K562 (cell line): ENCODE measurements at regions not wholly inside any gene's neighbourhood (a gene's known extent, or its start where the extent isn't known, plus 50 kb on each side); places are given as distances from the start of the nearest gene placed in this dataset.

ENCODE experiments used
- ATAC-seq: fragments of 200-7000 bp; cut with Tn5 transposase; 3 replicates; pipeline ENCODE4 v1.9.1; 2020; ENCODE audit warnings: moderate library complexity
- BruUV-seq: library from RNA; stranded (reverse); fragments of 400-500 nt; replicated peaks from 2 replicates; lab custom pipeline; 2021; lab: Mats Ljungman, UMichigan
- CTCF ChIA-PET: fragments of 300-600 bp; formaldehyde crosslinking; extraction: SDS; loops from one replicate; lab custom pipeline; 2021; ENCODE audit warnings: low intra/inter-chr PET ratio; lab: Yijun Ruan, JAX
- POLR2A ChIA-PET: fragments of 300-600, 350-650 bp; sonication (Branson Sonifier 250); formaldehyde crosslinking; extraction: SDS; loops from one replicate; lab custom pipeline; 2021; ENCODE audit warnings: antibody characterized with exemption, inconsistent platforms; lab: Yijun Ruan, JAX
- DNase-seq, 4 experiments: peaks; one replicate each; pipeline versions ENCODE4 v3.0.0 to v3.0.0-alpha.2; 2011 to 2018; ENCODE audit warnings: low spot score in 3 of 4, mixed read lengths in 3 of 4; ENCODE audit errors: extremely low read depth in 1 of 4
- FAIRE-seq: peaks from 2 replicates; lab custom pipeline; 2011; peaks lifted over from hg19 to GRCh38; lab: Jason Lieb, UNC
- H2AFZ ChIP-seq: 2 replicates; pipeline ENCODE4 v1.6.0; 2011; ENCODE audit warnings: low read depth, low read length, control low read depth, inconsistent platforms
- H3K27ac ChIP-seq: fragments of 200-600 bp; 3 replicates; pipeline ENCODE4 v1.8.0; 2011; ENCODE audit warnings: low read depth, mild to moderate bottlenecking, control low read depth, inconsistent platforms, low read length, moderate library complexity, mixed read lengths; ENCODE audit errors: extremely low read depth
- H3K27me3 ChIP-seq, 2 experiments: fragments of 300-600 bp in 1 of 2; 2 replicates in 1 of 2; 3 replicates in 1 of 2; pipeline versions ENCODE4 v1.6.0 to v1.8.0; 2011; ENCODE audit warnings: inconsistent platforms in 2 of 2, low read length in 2 of 2, mild to moderate bottlenecking in 1 of 2, mixed read lengths in 1 of 2, moderate library complexity in 1 of 2; ENCODE audit not compliant: control insufficient read depth in 2 of 2, insufficient read depth in 2 of 2
- H3K36me3 ChIP-seq: fragments of 300-600 bp; 3 replicates; pipeline ENCODE4 v1.8.0; 2011; ENCODE audit warnings: mild to moderate bottlenecking, low read length, inconsistent platforms; ENCODE audit not compliant: control insufficient read depth, insufficient read depth
- H3K4me1 ChIP-seq, 2 experiments: fragments of 200-600 bp in 1 of 2; replicated peaks in 1 of 2; 2 replicates in 1 of 2; 3 replicates in 1 of 2; pipeline versions ENCODE4 v1.5.1 to v1.8.0; 2011; ENCODE audit warnings: inconsistent platforms in 2 of 2, low read length in 2 of 2, mild to moderate bottlenecking in 1 of 2, mixed read lengths in 1 of 2, moderate library complexity in 1 of 2; ENCODE audit not compliant: control insufficient read depth in 2 of 2, insufficient read depth in 2 of 2
- H3K4me2 ChIP-seq: 2 replicates; pipeline ENCODE4 v1.6.1; 2011; ENCODE audit warnings: low read length, control low read depth, inconsistent platforms, mixed read lengths; ENCODE audit not compliant: insufficient read depth
- H3K4me3 ChIP-seq: fragments of 200-600 bp; sonication (generic), shearing (Covaris generic); 2 replicates; pipeline ENCODE4 v1.5.1; 2016; ENCODE audit warnings: control low read depth, inconsistent platforms
- H3K79me2 ChIP-seq: fragments of 200-600 bp; 3 replicates; pipeline ENCODE4 v1.8.0; 2011; ENCODE audit warnings: low read length, inconsistent platforms; ENCODE audit not compliant: control insufficient read depth, insufficient read depth
- H3K9ac ChIP-seq, 2 experiments: 2 replicates each; pipeline versions ENCODE4 v1.6.0 to v1.6.1; 2011; ENCODE audit warnings: low read depth in 2 of 2, low read length in 2 of 2, control low read depth in 1 of 2, inconsistent platforms in 1 of 2, mild to moderate bottlenecking in 1 of 2, mixed read lengths in 1 of 2; ENCODE audit not compliant: insufficient read depth in 1 of 2
- H3K9me1 ChIP-seq: one replicate; pipeline ENCODE4 v1.6.0; 2011; ENCODE audit warnings: inconsistent platforms, mild to moderate bottlenecking, low read length, moderate library complexity; ENCODE audit not compliant: control insufficient read depth, insufficient read depth
- H3K9me3 ChIP-seq: replicated peaks from 2 replicates; pipeline ENCODE4 v1.5.1; 2011; ENCODE audit warnings: low read depth, low read length, inconsistent platforms; ENCODE audit not compliant: control insufficient read depth, insufficient read depth
- H4K20me1 ChIP-seq: replicated peaks from 2 replicates; pipeline ENCODE4 v1.6.1; 2011; ENCODE audit warnings: low read length, inconsistent platforms, mixed read lengths; ENCODE audit not compliant: control insufficient read depth, insufficient read depth
- BRF1 ChIP-seq: IDR thresholded peaks from 3 replicates; pipeline ENCODE4 v1.6.1; 2011; ENCODE audit warnings: borderline replicate concordance, mild to moderate bottlenecking; ENCODE audit not compliant: insufficient read length; ENCODE audit errors: extremely low read depth
- CBX8 ChIP-seq: fragments of 200-600 bp; sonication (generic); IDR thresholded peaks from 2 replicates; pipeline ENCODE4 v1.6.1; 2012; ENCODE audit warnings: borderline replicate concordance, mixed run types, low read depth, mild to moderate bottlenecking, moderate library complexity, mixed read lengths, low read length, control low read depth, inconsistent platforms; ENCODE audit not compliant: poor library complexity, severe bottlenecking; ENCODE audit errors: extremely low read depth
- CHD1 ChIP-seq: fragments of 200-600 bp; sonication (generic); IDR thresholded peaks from one replicate; pipeline ENCODE4 v1.6.1; 2012; ENCODE audit warnings: mild to moderate bottlenecking, moderate library complexity, low read length, inconsistent platforms
- E2F3 ChIP-seq: fragments of 250-450 bp; sonication (Bioruptor Pico); IDR thresholded peaks from 2 replicates; pipeline ENCODE4 v1.4.0; 2020; ENCODE audit warnings: mild to moderate bottlenecking
- NR2C1 ChIP-seq, 2 experiments: fragments of 450-650 bp; IDR thresholded peaks; 2 replicates each; pipeline ENCODE4 v1.6.1; 2017; ENCODE audit warnings: mild to moderate bottlenecking in 2 of 2, antibody characterized with exemption in 1 of 2, inconsistent platforms in 1 of 2, missing compliant biosample characterization in 1 of 2, missing genetic modification characterization in 1 of 2
- PHB2 ChIP-seq: fragments of 450-650 bp; IDR thresholded peaks from 2 replicates; pipeline ENCODE4 v1.6.1; 2017; ENCODE audit warnings: low read depth
- POLR3G ChIP-seq: IDR thresholded peaks from 2 replicates; pipeline ENCODE4 v1.6.1; 2011; ENCODE audit not compliant: insufficient read length, insufficient replicate concordance; ENCODE audit errors: extremely low read depth
- RCOR1 ChIP-seq, 2 experiments: IDR thresholded peaks; 2 replicates each; pipeline ENCODE4 v1.6.1; 2012; ENCODE audit warnings: low read depth in 2 of 2, low read length in 2 of 2, borderline replicate concordance in 1 of 2, improper control_type of control experiment in 1 of 2
- SAFB ChIP-seq: fragments of 200-400 bp; formaldehyde crosslinking; IDR thresholded peaks from 2 replicates; pipeline ENCODE4 v1.6.1; 2017; ENCODE audit warnings: low read depth, low read length, borderline replicate concordance
- ZNF174 ChIP-seq: fragments of 250-450 bp; sonication (Bioruptor Pico); IDR thresholded peaks from 2 replicates; pipeline ENCODE4 v1.4.0; 2020; ENCODE audit warnings: mild to moderate bottlenecking
- ZNF274 ChIP-seq: IDR thresholded peaks from 2 replicates; pipeline ENCODE4 v1.6.1; 2011; ENCODE audit warnings: low read depth, mild to moderate bottlenecking, low read length, moderate library complexity, borderline replicate concordance
- ZNF316 ChIP-seq: fragments of 450-650 bp; IDR thresholded peaks from 2 replicates; pipeline ENCODE4 v1.6.1; 2016
- ZNF41 ChIP-seq: fragments of 250-450 bp; sonication (Bioruptor Pico); conservative IDR thresholded peaks from 2 replicates; pipeline ENCODE4 v1.4.0; 2020; ENCODE audit warnings: mild to moderate bottlenecking
- ZNF436 ChIP-seq: fragments of 250-450, 450-650 bp; sonication (Bioruptor Pico); formaldehyde crosslinking; IDR thresholded peaks from 2 replicates; pipeline ENCODE4 v1.7.0; 2020; ENCODE audit warnings: mild to moderate bottlenecking
- ZNF766 ChIP-seq: fragments of 200-800 bp; sonication (Bioruptor generic); conservative IDR thresholded peaks from 2 replicates; pipeline ENCODE4 v1.6.1; 2016; ENCODE audit warnings: missing genetic modification characterization, missing compliant biosample characterization
- in situ Hi-C: fragments of 300-500 bp; cut with MboI; formaldehyde crosslinking; loops from 4 replicates; pipeline ENCODE4 v1.15.0; 2018; ENCODE audit warnings: inconsistent platforms, mixed read lengths
- intact Hi-C: fragments of 100-400 bp; cut with micrococcal nuclease; formaldehyde crosslinking; loops from 2 replicates; pipeline ENCODE4 v1.14.2; 2022
- TF ChIP-seq, protein P1 (sequence below): sonication (generic); formaldehyde crosslinking; IDR thresholded peaks from 2 replicates; pipeline ENCODE4 v1.8.0; 2022; ENCODE audit warnings: mild to moderate bottlenecking, missing genetic modification reagents
- TF ChIP-seq, protein P2 (sequence below): fragments of 450-650 bp; formaldehyde crosslinking; IDR thresholded peaks from 2 replicates; pipeline ENCODE4 v1.4.0; 2020; ENCODE audit warnings: mild to moderate bottlenecking, moderate library complexity
- TF ChIP-seq, protein P3 (sequence below): fragments of 450-650 bp; formaldehyde crosslinking; IDR thresholded peaks from 2 replicates; pipeline ENCODE4 v1.4.0; 2020; ENCODE audit warnings: mild to moderate bottlenecking, moderate library complexity

DNA sequence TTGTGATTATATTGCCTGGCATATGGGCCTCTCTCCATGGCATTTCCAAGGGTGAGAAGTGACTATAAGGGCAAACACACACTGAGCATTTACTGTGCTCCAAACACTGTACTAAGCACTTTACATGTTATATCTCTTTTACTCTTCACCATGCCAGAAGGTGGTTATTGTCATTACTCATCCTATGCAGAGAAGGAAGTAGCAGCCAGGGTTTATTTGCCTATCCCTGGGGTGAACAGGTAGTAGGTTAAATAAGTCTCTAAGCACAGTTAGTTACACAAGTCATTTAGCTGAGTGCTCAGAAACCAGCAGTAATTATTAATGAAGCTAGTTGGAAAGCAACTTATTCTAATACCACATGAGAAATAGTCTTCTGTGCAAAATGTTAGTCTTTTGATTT lies 109.9 kb upstream of the SYNPR start:
- no peak overlapping the region for H3K9ac ChIP-seq
- no peaks in the 10 kb centered on the region for H3K79me2 ChIP-seq
- H3K36me3 ChIP-seq: no peaks in the 10 kb centered on the region
- no peaks in the 10 kb centered on the region for H4K20me1 ChIP-seq
- H3K4me3 ChIP-seq: no peak overlapping the region
- no peak overlapping the region for H3K27ac ChIP-seq
- POLR2A ChIA-PET: no interaction called here
- no peak for DNase-seq
- H2AFZ ChIP-seq: no peak overlapping the region
- in situ Hi-C loops: no loop called here
- H3K9me3 ChIP-seq: no peaks in the 10 kb centered on the region
- BruUV-seq: no TSS peak
- H3K4me1 ChIP-seq: no peaks in the 10 kb centered on the region
- H3K4me2 ChIP-seq: no peak overlapping the region
- no peaks in the 10 kb centered on the region for H3K9me1 ChIP-seq
- no peak for FAIRE-seq
- CTCF ChIA-PET: no interaction called here
- intact Hi-C loops: no loop called here
- TF ChIP-seq E2F3 (CRISPR knock-in tag) (no peak), ZNF766 (CRISPR knock-in tag) (no peak), CBX8 (no peak), SAFB (no peak), ZNF41 (CRISPR knock-in tag) (no peak), NR2C1 (IDR thresholded peaks at IDR 0.05) (no peak), NR2C1 (tag; IDR thresholded peaks at IDR 0.05) (no peak), PHB2 (no peak), BRF1 (no peak), ZNF436 (CRISPR knock-in tag) (no peak), ZNF174 (CRISPR knock-in tag) (no peak), CHD1 (no peak), RCOR1 (IDR thresholded peaks at IDR 0.05; ENCODE audit: borderline replicate concordance in 1 of 2, low read depth in 2 of 2, low read length in 2 of 2) (no peak), ZNF274 (no peak), POLR3G (no peak), ZNF316 (no peak)
- TF ChIP-seq, protein P1, sequence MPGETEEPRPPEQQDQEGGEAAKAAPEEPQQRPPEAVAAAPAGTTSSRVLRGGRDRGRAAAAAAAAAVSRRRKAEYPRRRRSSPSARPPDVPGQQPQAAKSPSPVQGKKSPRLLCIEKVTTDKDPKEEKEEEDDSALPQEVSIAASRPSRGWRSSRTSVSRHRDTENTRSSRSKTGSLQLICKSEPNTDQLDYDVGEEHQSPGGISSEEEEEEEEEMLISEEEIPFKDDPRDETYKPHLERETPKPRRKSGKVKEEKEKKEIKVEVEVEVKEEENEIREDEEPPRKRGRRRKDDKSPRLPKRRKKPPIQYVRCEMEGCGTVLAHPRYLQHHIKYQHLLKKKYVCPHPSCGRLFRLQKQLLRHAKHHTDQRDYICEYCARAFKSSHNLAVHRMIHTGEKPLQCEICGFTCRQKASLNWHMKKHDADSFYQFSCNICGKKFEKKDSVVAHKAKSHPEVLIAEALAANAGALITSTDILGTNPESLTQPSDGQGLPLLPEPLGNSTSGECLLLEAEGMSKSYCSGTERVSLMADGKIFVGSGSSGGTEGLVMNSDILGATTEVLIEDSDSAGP (CRISPR knock-in tag): no peak
- TF ChIP-seq, protein P2, sequence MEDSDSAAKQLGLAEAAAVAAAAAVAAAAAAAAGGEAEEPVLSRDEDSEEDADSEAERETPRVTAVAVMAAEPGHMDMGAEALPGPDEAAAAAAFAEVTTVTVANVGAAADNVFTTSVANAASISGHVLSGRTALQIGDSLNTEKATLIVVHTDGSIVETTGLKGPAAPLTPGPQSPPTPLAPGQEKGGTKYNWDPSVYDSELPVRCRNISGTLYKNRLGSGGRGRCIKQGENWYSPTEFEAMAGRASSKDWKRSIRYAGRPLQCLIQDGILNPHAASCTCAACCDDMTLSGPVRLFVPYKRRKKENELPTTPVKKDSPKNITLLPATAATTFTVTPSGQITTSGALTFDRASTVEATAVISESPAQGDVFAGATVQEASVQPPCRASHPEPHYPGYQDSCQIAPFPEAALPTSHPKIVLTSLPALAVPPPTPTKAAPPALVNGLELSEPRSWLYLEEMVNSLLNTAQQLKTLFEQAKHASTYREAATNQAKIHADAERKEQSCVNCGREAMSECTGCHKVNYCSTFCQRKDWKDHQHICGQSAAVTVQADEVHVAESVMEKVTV (CRISPR knock-in tag): no peak
- TF ChIP-seq, protein P3, sequence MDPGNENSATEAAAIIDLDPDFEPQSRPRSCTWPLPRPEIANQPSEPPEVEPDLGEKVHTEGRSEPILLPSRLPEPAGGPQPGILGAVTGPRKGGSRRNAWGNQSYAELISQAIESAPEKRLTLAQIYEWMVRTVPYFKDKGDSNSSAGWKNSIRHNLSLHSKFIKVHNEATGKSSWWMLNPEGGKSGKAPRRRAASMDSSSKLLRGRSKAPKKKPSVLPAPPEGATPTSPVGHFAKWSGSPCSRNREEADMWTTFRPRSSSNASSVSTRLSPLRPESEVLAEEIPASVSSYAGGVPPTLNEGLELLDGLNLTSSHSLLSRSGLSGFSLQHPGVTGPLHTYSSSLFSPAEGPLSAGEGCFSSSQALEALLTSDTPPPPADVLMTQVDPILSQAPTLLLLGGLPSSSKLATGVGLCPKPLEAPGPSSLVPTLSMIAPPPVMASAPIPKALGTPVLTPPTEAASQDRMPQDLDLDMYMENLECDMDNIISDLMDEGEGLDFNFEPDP: no peak
- ATAC-seq: no peak
- no peaks in the 10 kb centered on the region for H3K27me3 ChIP-seq
